ENCODE measurements at regions not wholly inside any gene's neighbourhood (a gene's known extent, or its start where the extent isn't known, plus 50 kb on each side); places are given as distances from the start of the nearest gene placed in this dataset.

DNA sequence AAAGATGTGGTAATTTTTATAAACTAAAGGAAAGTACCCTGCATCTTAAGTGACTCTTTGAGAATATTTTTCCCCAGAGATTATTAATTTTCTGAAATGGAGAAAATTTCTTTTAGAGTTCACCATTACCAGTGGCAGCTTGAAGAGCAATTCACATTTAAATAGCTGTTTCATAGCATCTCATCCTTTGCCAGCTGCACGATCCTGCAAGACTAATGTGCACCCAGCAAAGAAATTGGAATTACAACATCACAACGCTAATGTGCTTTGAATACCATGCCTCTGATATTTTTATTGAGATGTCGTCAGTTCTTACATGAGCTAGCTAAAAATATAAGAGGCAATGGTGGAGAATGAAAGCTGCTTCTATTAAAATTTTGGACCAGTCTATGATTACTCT lies 423.5 kb downstream of the TAF11L14 start:
- no peak for DNase-seq (ENCODE audit: low read depth)
- TF ChIP-seq, protein P1, sequence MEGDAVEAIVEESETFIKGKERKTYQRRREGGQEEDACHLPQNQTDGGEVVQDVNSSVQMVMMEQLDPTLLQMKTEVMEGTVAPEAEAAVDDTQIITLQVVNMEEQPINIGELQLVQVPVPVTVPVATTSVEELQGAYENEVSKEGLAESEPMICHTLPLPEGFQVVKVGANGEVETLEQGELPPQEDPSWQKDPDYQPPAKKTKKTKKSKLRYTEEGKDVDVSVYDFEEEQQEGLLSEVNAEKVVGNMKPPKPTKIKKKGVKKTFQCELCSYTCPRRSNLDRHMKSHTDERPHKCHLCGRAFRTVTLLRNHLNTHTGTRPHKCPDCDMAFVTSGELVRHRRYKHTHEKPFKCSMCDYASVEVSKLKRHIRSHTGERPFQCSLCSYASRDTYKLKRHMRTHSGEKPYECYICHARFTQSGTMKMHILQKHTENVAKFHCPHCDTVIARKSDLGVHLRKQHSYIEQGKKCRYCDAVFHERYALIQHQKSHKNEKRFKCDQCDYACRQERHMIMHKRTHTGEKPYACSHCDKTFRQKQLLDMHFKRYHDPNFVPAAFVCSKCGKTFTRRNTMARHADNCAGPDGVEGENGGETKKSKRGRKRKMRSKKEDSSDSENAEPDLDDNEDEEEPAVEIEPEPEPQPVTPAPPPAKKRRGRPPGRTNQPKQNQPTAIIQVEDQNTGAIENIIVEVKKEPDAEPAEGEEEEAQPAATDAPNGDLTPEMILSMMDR (conservative IDR thresholded peaks at IDR 0.05; ENCODE audit: low read length), result no peak
- H3K4me3 ChIP-seq (ENCODE audit: low read length), result no peak overlapping the region

DNA sequence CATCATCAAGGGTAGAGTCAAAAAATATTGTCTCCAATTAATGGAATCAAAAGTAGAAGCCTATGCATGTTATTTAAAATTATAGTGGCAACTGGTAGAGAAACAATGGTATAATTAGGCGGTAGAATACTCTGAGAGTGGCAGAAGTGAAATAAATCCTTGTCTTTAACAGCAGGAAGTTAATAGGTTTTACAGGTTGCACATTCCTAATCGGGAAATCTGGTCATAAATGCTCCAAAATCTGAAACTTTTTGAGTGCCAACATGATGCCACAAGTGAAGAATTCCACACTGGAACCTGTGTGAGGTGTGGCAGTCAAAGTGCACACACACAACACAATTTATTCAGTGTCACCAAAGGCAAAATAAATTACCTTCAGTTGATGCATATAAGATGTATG lies 433.4 kb downstream of the TAF11L14 start:
- TF ChIP-seq, protein P1 (conservative IDR thresholded peaks at IDR 0.05; ENCODE audit: low read length), result no peak
- DNase-seq (ENCODE audit: low read depth), result no peak
- H3K4me3 ChIP-seq (ENCODE audit: low read length), result no peak overlapping the region

DNA sequence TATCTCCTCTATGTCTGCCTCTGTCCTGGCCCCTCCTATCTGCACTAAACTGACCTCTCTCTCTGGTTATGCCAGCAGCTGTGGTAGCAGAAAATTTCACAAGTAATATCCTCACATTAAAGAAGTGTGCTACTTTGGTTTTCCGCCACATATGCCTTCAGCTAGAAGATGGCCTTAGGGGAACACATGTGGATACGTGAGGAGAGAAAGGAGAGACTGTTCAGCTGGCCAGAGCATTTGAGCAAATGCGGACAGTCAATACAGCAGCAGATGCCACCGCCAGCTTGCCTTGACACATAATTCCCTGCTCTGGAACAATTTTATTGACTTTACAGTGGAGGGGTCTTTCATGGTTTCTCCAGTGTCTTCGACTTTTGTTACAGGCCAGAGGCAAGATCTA lies 434.6 kb downstream of the TAF11L14 start:
- no peak for DNase-seq (ENCODE audit: low read depth)
- H3K4me3 ChIP-seq (ENCODE audit: low read length), result no peak overlapping the region
- TF ChIP-seq, protein P1 (conservative IDR thresholded peaks at IDR 0.05; ENCODE audit: low read length), result no peak

DNA sequence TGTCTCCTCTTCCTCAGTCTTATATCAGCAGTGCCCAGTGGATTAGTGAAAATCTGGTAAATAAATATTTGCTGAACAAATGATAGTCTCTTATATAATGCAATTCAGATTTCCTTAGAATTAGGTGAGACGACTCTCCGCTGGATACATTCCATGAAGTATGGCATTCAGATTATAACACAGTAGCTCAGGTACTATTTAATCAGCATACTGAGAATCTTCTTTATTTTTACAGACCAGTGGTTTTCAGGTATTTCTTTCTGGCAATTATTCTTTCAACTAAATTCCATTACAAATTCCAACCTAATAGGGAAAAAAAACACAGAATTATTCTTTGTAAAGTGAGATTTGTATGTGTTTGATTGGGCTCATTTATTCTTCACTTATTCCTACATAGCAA lies 435.5 kb downstream of the TAF11L14 start:
- H3K4me3 ChIP-seq (ENCODE audit: low read length), result no peak overlapping the region
- TF ChIP-seq, protein P1 (conservative IDR thresholded peaks at IDR 0.05; ENCODE audit: low read length), result no peak
- no peak for DNase-seq (ENCODE audit: low read depth)

DNA sequence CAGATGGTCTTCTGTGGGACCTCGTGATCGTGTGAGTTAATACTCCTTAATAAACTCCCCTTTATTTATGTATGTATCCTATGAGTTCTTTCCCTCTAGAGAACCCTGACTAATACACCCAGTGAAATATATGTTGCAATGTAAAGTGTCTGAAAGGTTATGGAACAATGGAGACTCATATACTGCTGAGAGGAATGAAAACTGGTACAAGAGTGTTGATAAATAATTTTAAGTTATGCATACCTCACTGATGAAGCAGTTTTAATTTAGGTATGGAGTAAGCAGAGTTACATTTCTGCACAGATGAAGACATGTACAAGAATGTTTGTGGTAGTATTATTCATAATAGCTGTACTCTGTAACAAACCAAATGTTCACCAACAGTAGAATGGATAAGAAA lies 438.3 kb downstream of the TAF11L14 start:
- no peak for DNase-seq (ENCODE audit: low read depth)
- TF ChIP-seq, protein P1 (conservative IDR thresholded peaks at IDR 0.05; ENCODE audit: low read length), result no peak
- no peak overlapping the region for H3K4me3 ChIP-seq (ENCODE audit: low read length)

DNA sequence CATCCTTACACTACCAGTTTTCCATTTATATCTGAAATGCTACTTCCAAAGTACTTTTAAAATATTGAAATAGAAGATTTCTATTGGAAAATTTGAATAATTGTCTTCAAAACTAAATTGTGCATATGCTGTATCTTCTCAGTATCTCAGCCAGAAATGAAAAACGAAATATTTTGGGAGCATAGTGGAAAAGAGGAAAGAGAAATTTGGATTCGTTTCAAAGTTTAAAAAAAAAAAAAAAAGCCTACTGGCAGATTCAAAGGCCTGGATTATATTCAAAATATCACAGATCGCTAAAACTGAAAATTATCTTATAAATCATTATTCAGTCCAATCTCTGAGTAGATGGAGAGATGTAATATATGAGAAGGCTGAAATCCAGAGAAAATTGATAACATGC lies 440.7 kb downstream of the TAF11L14 start:
- no peak overlapping the region for H3K4me3 ChIP-seq (ENCODE audit: low read length)
- TF ChIP-seq, protein P1 (conservative IDR thresholded peaks at IDR 0.05; ENCODE audit: low read length), result no peak
- no peak for DNase-seq (ENCODE audit: low read depth)

DNA sequence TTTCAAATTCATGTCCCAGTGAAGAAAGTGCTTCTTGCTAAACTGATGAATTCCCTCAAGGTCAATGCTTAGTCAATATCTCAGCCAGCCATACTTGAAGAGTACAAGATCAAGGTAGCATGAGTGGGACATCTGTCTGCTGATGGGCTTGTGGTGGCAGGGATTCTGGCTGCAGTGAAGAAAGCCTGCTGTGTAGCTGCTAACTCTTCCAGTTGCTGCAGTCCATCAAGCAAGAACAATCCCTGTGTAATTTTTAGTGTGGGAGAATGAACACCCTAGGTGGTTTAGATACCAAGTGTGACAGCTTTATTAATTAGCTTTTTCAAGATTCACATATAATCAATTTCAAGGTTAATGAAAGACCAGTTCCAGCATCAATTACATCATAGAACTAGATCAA lies 443.9 kb downstream of the TAF11L14 start:
- TF ChIP-seq, protein P1 (conservative IDR thresholded peaks at IDR 0.05; ENCODE audit: low read length), result no peak
- no peak overlapping the region for H3K4me3 ChIP-seq (ENCODE audit: low read length)
- DNase-seq (ENCODE audit: low read depth), result no peak

Data from AG10803 (cell line).